ENCODE measurements at regions not wholly inside any gene's neighbourhood (a gene's known extent, or its start where the extent isn't known, plus 50 kb on each side); places are given as distances from the start of the nearest gene placed in this dataset.

DNA sequence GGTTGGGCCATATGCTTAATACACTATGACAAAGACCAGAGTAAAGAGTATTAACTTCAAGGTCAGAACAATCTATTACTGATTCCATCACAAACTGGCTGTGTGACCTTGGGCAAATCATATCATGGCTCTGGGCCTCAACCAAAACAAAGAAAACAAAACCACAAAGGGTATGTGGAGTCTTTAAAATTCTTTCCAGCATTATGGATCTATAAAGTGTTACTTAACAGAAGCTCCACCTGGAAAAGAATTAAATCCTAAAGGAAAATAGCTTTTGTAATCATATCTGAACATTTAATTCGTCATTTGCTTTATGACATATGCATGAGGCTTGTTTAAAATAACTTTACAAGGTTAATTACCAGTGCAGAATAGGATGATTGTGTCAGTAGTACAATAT is 265.5 kb downstream of the SATB1 start:
- Mint-ChIP-seq H3K4me1 (ENCODE audit: low read depth) (peaks cover under 1% of the 10 kb centered on the region), H3K27ac (ENCODE audit: unreplicated experiment) (no peak overlapping the region), H3K4me3 (ENCODE audit: unreplicated experiment) (no peak overlapping the region), H3K9me3 (ENCODE audit: low read depth) (no peaks in the 10 kb centered on the region), H3K27me3 (ENCODE audit: low read depth) (no peaks in the 10 kb centered on the region), H3K36me3 (ENCODE audit: low read depth) (no peaks in the 10 kb centered on the region)
- DNase-seq (ENCODE audit: low spot score): no peak
- TF ChIP-seq, protein P1, sequence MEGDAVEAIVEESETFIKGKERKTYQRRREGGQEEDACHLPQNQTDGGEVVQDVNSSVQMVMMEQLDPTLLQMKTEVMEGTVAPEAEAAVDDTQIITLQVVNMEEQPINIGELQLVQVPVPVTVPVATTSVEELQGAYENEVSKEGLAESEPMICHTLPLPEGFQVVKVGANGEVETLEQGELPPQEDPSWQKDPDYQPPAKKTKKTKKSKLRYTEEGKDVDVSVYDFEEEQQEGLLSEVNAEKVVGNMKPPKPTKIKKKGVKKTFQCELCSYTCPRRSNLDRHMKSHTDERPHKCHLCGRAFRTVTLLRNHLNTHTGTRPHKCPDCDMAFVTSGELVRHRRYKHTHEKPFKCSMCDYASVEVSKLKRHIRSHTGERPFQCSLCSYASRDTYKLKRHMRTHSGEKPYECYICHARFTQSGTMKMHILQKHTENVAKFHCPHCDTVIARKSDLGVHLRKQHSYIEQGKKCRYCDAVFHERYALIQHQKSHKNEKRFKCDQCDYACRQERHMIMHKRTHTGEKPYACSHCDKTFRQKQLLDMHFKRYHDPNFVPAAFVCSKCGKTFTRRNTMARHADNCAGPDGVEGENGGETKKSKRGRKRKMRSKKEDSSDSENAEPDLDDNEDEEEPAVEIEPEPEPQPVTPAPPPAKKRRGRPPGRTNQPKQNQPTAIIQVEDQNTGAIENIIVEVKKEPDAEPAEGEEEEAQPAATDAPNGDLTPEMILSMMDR (IDR thresholded peaks at IDR 0.05): no peak

DNA sequence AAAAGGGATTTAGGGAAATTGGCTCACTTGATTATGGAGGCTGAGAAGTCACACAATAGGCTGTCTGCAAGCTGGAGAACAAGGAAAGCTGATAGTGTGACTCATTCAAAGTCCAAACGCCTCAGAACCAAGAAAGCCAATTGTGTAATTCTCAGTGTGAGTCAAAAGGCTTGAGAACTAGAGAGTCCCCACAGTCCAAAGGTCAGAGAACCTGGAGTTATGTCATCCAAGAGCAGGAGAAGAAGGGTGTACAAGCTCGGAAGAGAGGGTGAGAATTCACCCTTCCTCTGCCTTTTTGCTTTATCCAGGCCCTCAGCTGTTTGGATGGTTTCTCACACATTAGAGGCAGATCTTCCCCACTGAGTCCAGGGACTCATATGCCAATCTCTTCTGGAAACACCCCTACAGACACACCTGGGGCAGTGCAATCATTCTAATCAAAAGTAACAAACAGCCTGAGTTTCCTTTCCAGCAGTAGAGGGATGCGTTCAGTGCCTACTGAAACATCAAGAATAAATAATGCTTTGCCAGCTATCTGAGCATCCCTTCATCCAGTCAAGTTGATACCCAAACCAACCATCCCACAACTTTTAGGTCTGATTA is 271.5 kb downstream of the SATB1 start:
- no peak overlapping the region for H3K4me3 Mint-ChIP-seq (ENCODE audit: unreplicated experiment)
- no peak for DNase-seq (ENCODE audit: low spot score)
- no peaks in the 10 kb centered on the region for H3K9me3 Mint-ChIP-seq (ENCODE audit: low read depth)
- no peak overlapping the region for H3K27ac Mint-ChIP-seq (ENCODE audit: unreplicated experiment)
- no peaks in the 10 kb centered on the region for H3K36me3 Mint-ChIP-seq (ENCODE audit: low read depth)
- H3K27me3 Mint-ChIP-seq (ENCODE audit: low read depth): no peaks in the 10 kb centered on the region
- TF ChIP-seq, protein P1 (IDR thresholded peaks at IDR 0.05): no peak
- peaks cover 5% of the 10 kb centered on the region for H3K4me1 Mint-ChIP-seq (ENCODE audit: low read depth)

DNA sequence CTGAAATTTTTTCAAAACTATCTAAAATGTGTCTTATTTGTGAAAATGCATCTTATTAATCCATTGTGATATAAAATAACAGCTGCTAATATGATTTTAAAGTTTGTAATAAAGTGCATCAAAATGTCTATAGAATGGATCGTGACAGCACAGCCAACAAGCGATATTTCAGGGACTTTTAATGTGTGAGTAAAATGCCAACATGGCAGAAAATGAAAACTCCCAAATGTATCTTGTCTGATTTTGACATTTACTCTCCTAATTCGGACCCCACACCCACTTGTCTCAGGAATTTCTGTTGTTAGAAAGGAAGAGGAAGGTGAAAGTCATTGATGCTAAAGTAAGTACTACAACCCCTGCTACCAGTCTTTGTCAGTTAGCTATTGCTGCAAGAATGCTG is 273.9 kb downstream of the SATB1 start:
- DNase-seq (ENCODE audit: low spot score): no peak
- Mint-ChIP-seq H3K4me1 (ENCODE audit: low read depth) (peaks cover 5% of the 10 kb centered on the region), H3K36me3 (ENCODE audit: low read depth) (no peaks in the 10 kb centered on the region), H3K27me3 (ENCODE audit: low read depth) (no peaks in the 10 kb centered on the region), H3K4me3 (ENCODE audit: unreplicated experiment) (no peak overlapping the region), H3K27ac (ENCODE audit: unreplicated experiment) (no peak overlapping the region), H3K9me3 (ENCODE audit: low read depth) (no peaks in the 10 kb centered on the region)
- TF ChIP-seq, protein P1 (IDR thresholded peaks at IDR 0.05): no peak

DNA sequence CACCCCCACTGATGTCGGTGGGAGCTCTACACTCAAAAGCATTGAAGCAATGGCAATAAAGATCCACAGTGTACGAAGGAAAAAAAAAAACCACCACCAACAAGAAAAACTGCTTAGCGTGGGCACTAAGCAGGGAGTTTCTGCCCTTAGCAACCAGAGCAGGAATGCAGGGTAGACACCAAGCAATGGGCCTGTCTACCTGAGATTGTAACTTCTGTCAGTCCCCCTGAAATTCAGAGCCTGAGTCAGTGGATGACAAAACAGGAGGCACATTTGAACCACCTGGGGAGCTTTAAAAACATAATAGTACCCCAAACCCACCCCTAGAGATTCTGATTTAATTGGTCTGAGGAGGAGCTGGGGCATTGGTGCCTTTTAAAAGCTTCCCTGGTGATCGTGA is 275.2 kb downstream of the SATB1 start:
- no peak for DNase-seq (ENCODE audit: low spot score)
- Mint-ChIP-seq H3K27ac (ENCODE audit: unreplicated experiment) (no peak overlapping the region), H3K27me3 (ENCODE audit: low read depth) (no peaks in the 10 kb centered on the region), H3K4me1 (ENCODE audit: low read depth) (peaks cover 7% of the 10 kb centered on the region), H3K36me3 (ENCODE audit: low read depth) (no peaks in the 10 kb centered on the region), H3K9me3 (ENCODE audit: low read depth) (no peaks in the 10 kb centered on the region), H3K4me3 (ENCODE audit: unreplicated experiment) (no peak overlapping the region)
- TF ChIP-seq, protein P1 (IDR thresholded peaks at IDR 0.05): no peak

DNA sequence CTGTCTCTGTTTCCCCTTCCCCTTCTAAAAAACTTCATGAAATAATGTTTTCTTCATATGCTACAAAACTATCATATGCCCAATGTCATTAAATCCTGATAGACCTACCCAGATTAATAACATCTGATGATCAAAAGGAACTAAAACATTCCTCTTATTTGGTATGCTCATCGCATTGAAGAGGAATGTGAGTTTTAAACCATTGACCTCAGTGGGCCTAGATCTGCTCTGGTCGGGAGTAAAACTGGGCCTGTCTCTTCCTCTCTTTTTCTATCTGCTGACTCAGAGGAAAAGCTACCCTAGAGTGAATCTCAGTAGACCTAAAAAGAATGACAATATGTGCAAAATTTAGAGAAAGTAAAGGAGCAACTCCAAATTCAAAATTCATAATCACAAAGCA is 275.8 kb downstream of the SATB1 start:
- peaks cover 12% of the 10 kb centered on the region for H3K4me1 Mint-ChIP-seq (ENCODE audit: low read depth)
- no peak overlapping the region for H3K27ac Mint-ChIP-seq (ENCODE audit: unreplicated experiment)
- no peak for DNase-seq (ENCODE audit: low spot score)

More for the DNA sequence above, 275.8 kb downstream of the SATB1 start:
- Mint-ChIP-seq H3K27me3 (ENCODE audit: low read depth) (no peaks in the 10 kb centered on the region), H3K36me3 (ENCODE audit: low read depth) (no peaks in the 10 kb centered on the region), H3K4me3 (ENCODE audit: unreplicated experiment) (no peak overlapping the region), H3K9me3 (ENCODE audit: low read depth) (no peaks in the 10 kb centered on the region)
- TF ChIP-seq, protein P1 (IDR thresholded peaks at IDR 0.05): no peak

Measured in chondrocyte (in vitro differentiated cells).